ENCODE measurements at regions not wholly inside any gene's neighbourhood (a gene's known extent, or its start where the extent isn't known, plus 50 kb on each side); places are given as distances from the start of the nearest gene placed in this dataset.

DNA sequence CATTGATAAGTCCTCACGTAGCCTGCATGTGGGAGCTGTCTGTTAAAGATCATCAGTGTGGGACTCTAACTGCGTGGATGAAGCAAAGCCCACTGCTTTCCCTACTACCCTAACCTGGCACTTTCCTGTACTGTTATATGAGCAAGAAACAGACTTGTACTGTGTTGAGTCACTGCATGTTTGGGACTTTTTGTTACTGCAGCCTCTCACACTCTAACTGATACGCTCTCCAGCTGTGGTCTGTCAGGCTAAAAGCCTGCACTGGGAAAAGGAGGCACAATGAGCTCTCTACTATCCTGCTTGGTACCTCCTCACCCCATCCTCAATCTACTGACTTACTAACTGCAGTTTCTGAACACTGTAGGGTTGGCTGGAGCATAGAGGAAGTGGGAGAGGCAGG lies 93.7 kb upstream of the PLET1 start:
- H3K79me2 ChIP-seq (ENCODE audit: insufficient read depth, low read length) = no peaks in the 10 kb centered on the region
- no peaks in the 10 kb centered on the region for H4K20me1 ChIP-seq (ENCODE audit: insufficient read depth, low read length)
- no peak overlapping the region for H3K4me2 ChIP-seq (ENCODE audit: insufficient read depth, low read length)
- no peak overlapping the region for H3K4me3 ChIP-seq (ENCODE audit: insufficient read depth, low read length)
- no peaks in the 10 kb centered on the region for H3K36me3 ChIP-seq (ENCODE audit: insufficient read depth, low read length)
- DNase-seq (ENCODE audit: insufficient read length, low spot score, missing footprints) = no peak
- no peak overlapping the region for H3K27ac ChIP-seq (ENCODE audit: low read depth, low read length)
- H3K27me3 ChIP-seq (ENCODE audit: insufficient read depth, low read length) = no peaks in the 10 kb centered on the region
- no peak overlapping the region for H2AFZ ChIP-seq (ENCODE audit: low read length)
- H3K4me1 ChIP-seq (ENCODE audit: insufficient read depth, low read length) = peaks cover 6% of the 10 kb centered on the region
- H3K9me3 ChIP-seq (ENCODE audit: low read depth, low read length) = no peaks in the 10 kb centered on the region
- no peak for TF ChIP-seq CTCF (IDR thresholded peaks at IDR 0.05; ENCODE audit: extremely low read depth, low read depth, low read length)

GRCh38 chr11:112355726-112356125 lies 95.1 kb upstream of the PLET1 start:
- H3K4me3 ChIP-seq (ENCODE audit: insufficient read depth, low read length) = no peak overlapping the region
- H3K79me2 ChIP-seq (ENCODE audit: insufficient read depth, low read length) = no peaks in the 10 kb centered on the region
- H4K20me1 ChIP-seq (ENCODE audit: insufficient read depth, low read length) = no peaks in the 10 kb centered on the region
- peak; percentile 36 for TF ChIP-seq CTCF (IDR thresholded peaks at IDR 0.05; ENCODE audit: extremely low read depth, low read depth, low read length)
- no peaks in the 10 kb centered on the region for H3K27me3 ChIP-seq (ENCODE audit: insufficient read depth, low read length)
- H3K9me3 ChIP-seq (ENCODE audit: low read depth, low read length) = no peaks in the 10 kb centered on the region
- no peak overlapping the region for H3K4me2 ChIP-seq (ENCODE audit: insufficient read depth, low read length)
- peak; percentile 48 for DNase-seq (ENCODE audit: insufficient read length, low spot score, missing footprints)
- H3K4me1 ChIP-seq (ENCODE audit: insufficient read depth, low read length) = peaks cover 6% of the 10 kb centered on the region
- H2AFZ ChIP-seq (ENCODE audit: low read length) = no peak overlapping the region
- H3K27ac ChIP-seq (ENCODE audit: low read depth, low read length) = no peak overlapping the region
- no peaks in the 10 kb centered on the region for H3K36me3 ChIP-seq (ENCODE audit: insufficient read depth, low read length)

GRCh38 chr11:112357488-112357887 lies 96.8 kb upstream of the PLET1 start:
- TF ChIP-seq CTCF (IDR thresholded peaks at IDR 0.05; ENCODE audit: extremely low read depth, low read depth, low read length) = no peak
- Histone ChIP-seq H3K4me1 (ENCODE audit: insufficient read depth, low read length) (peaks cover 6% of the 10 kb centered on the region), H3K4me3 (ENCODE audit: insufficient read depth, low read length) (no peak overlapping the region), H2AFZ (ENCODE audit: low read length) (no peak overlapping the region), H3K79me2 (ENCODE audit: insufficient read depth, low read length) (no peaks in the 10 kb centered on the region), H3K36me3 (ENCODE audit: insufficient read depth, low read length) (no peaks in the 10 kb centered on the region), H3K9me3 (ENCODE audit: low read depth, low read length) (no peaks in the 10 kb centered on the region), H3K27ac (ENCODE audit: low read depth, low read length) (no peak overlapping the region), H3K4me2 (ENCODE audit: insufficient read depth, low read length) (no peak overlapping the region), H3K27me3 (ENCODE audit: insufficient read depth, low read length) (no peaks in the 10 kb centered on the region), H4K20me1 (ENCODE audit: insufficient read depth, low read length) (no peaks in the 10 kb centered on the region)
- no peak for DNase-seq (ENCODE audit: insufficient read length, low spot score, missing footprints)

GRCh38 chr11:112361396-112361795 lies 100.7 kb upstream of the PLET1 start:
- TF ChIP-seq CTCF (IDR thresholded peaks at IDR 0.05; ENCODE audit: extremely low read depth, low read depth, low read length) = no peak
- Histone ChIP-seq H3K27me3 (ENCODE audit: insufficient read depth, low read length) (no peaks in the 10 kb centered on the region), H3K79me2 (ENCODE audit: insufficient read depth, low read length) (no peaks in the 10 kb centered on the region), H3K4me1 (ENCODE audit: insufficient read depth, low read length) (peaks cover 4% of the 10 kb centered on the region), H3K4me2 (ENCODE audit: insufficient read depth, low read length) (no peak overlapping the region), H3K4me3 (ENCODE audit: insufficient read depth, low read length) (no peak overlapping the region), H2AFZ (ENCODE audit: low read length) (no peak overlapping the region), H3K27ac (ENCODE audit: low read depth, low read length) (no peak overlapping the region), H3K36me3 (ENCODE audit: insufficient read depth, low read length) (no peaks in the 10 kb centered on the region), H3K9me3 (ENCODE audit: low read depth, low read length) (no peaks in the 10 kb centered on the region), H4K20me1 (ENCODE audit: insufficient read depth, low read length) (no peaks in the 10 kb centered on the region)
- DNase-seq (ENCODE audit: insufficient read length, low spot score, missing footprints) = no peak

Measured in osteoblast (primary cell).